ENCODE measurements at regions not wholly inside any gene's neighbourhood (a gene's known extent, or its start where the extent isn't known, plus 50 kb on each side); places are given as distances from the start of the nearest gene placed in this dataset.

DNA sequence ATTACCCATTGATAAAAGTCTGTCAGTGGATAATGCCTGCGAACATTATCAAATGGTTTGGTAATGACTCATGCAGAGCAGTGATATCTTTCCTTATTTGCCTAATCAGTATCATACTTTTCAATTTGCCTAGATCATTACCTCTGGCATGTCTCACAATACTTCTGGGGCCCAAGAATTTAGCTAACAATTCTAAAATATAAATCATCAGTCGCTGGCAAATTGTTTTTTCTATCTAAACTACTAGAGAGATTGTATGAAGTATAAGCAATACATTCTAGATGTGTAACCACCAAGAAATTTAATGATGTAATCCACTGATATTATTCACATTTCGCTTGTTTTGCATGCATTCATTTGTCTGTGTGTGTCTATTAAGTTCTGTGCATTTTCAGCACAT, 191.2 kb upstream of the CDH19 start:
- H3K4me3 ChIP-seq (ENCODE audit: low read length) = no peak overlapping the region
- no peak for ATAC-seq
- H3K27ac ChIP-seq (ENCODE audit: low read length) = no peak overlapping the region
- Mint-ChIP-seq H3K36me3 (no peaks in the 10 kb centered on the region), H3K9me3 (peaks cover 3 to 6% of the 10 kb centered on the region in 2 donors), H3K27me3 (ENCODE audit: low read depth in 2 of 2) (no peaks in the 10 kb centered on the region), H3K4me1 (no peaks in the 10 kb centered on the region), H3K4me3 (no peak overlapping the region), H3K27ac (no peak overlapping the region)
- intact Hi-C loops (cut with micrococcal nuclease) = no loop called here
- H3K36me3 ChIP-seq (ENCODE audit: control insufficient read depth, insufficient read depth, low read length) = no peaks in the 10 kb centered on the region
- WGBS (ENCODE audit: insufficient coverage) = 63% methylated on average over 2 of the region's 3 CpGs
- H3K27me3 ChIP-seq (ENCODE audit: control insufficient read depth, insufficient read depth, low read length) = no peaks in the 10 kb centered on the region
- no peak for DNase-seq
- no peaks in the 10 kb centered on the region for H3K9me3 ChIP-seq (ENCODE audit: control insufficient read depth, insufficient read depth, low read length)
- H3K4me1 ChIP-seq (ENCODE audit: control insufficient read depth, insufficient read depth, low read length) = no peaks in the 10 kb centered on the region
- TF ChIP-seq, protein P1, sequence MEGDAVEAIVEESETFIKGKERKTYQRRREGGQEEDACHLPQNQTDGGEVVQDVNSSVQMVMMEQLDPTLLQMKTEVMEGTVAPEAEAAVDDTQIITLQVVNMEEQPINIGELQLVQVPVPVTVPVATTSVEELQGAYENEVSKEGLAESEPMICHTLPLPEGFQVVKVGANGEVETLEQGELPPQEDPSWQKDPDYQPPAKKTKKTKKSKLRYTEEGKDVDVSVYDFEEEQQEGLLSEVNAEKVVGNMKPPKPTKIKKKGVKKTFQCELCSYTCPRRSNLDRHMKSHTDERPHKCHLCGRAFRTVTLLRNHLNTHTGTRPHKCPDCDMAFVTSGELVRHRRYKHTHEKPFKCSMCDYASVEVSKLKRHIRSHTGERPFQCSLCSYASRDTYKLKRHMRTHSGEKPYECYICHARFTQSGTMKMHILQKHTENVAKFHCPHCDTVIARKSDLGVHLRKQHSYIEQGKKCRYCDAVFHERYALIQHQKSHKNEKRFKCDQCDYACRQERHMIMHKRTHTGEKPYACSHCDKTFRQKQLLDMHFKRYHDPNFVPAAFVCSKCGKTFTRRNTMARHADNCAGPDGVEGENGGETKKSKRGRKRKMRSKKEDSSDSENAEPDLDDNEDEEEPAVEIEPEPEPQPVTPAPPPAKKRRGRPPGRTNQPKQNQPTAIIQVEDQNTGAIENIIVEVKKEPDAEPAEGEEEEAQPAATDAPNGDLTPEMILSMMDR (IDR thresholded peaks at IDR 0.05) = no peak

GRCh38 chr18:66792466-66792865, 188.6 kb upstream of the CDH19 start:
- Histone ChIP-seq H3K4me1 (ENCODE audit: control insufficient read depth, insufficient read depth, low read length) (no peaks in the 10 kb centered on the region), H3K4me3 (ENCODE audit: low read length) (no peak overlapping the region), H3K9me3 (ENCODE audit: control insufficient read depth, insufficient read depth, low read length) (no peaks in the 10 kb centered on the region), H3K27ac (ENCODE audit: low read length) (no peak overlapping the region), H3K36me3 (ENCODE audit: control insufficient read depth, insufficient read depth, low read length) (no peaks in the 10 kb centered on the region), H3K27me3 (ENCODE audit: control insufficient read depth, insufficient read depth, low read length) (no peaks in the 10 kb centered on the region)
- TF ChIP-seq, protein P1 (IDR thresholded peaks at IDR 0.05) = no peak
- H3K4me1 Mint-ChIP-seq = no peaks in the 10 kb centered on the region
- H3K36me3 Mint-ChIP-seq = no peaks in the 10 kb centered on the region
- intact Hi-C loops (cut with micrococcal nuclease) = no loop called here
- 75% methylated on average over 3 of the region's 3 CpGs for WGBS (ENCODE audit: insufficient coverage)
- DNase-seq (no peak), ATAC-seq (no peak)
- H3K27ac Mint-ChIP-seq = no peak overlapping the region
- no peaks in the 10 kb centered on the region for H3K27me3 Mint-ChIP-seq (ENCODE audit: low read depth in 2 of 2)
- peaks cover 0 to 6% of the 10 kb centered on the region in 2 donors for H3K9me3 Mint-ChIP-seq
- no peak overlapping the region for H3K4me3 Mint-ChIP-seq

GRCh38 chr18:66780609-66781008, 176.7 kb upstream of the CDH19 start:
- Histone ChIP-seq H3K4me3 (ENCODE audit: low read length) (no peak overlapping the region), H3K4me1 (ENCODE audit: control insufficient read depth, insufficient read depth, low read length) (no peaks in the 10 kb centered on the region), H3K27ac (ENCODE audit: low read length) (no peak overlapping the region), H3K36me3 (ENCODE audit: control insufficient read depth, insufficient read depth, low read length) (no peaks in the 10 kb centered on the region), H3K27me3 (ENCODE audit: control insufficient read depth, insufficient read depth, low read length) (no peaks in the 10 kb centered on the region), H3K9me3 (ENCODE audit: control insufficient read depth, insufficient read depth, low read length) (no peaks in the 10 kb centered on the region)
- intact Hi-C loops (cut with micrococcal nuclease) = no loop called here
- ATAC-seq (no peak), DNase-seq (no peak)
- TF ChIP-seq, protein P1 (IDR thresholded peaks at IDR 0.05) = no peak
- H3K27ac Mint-ChIP-seq = no peak overlapping the region
- H3K9me3 Mint-ChIP-seq = peaks cover 7 to 10% of the 10 kb centered on the region in 2 donors
- H3K4me3 Mint-ChIP-seq = no peak overlapping the region
- 60% methylated on average over 1 of the region's 2 CpGs for WGBS (ENCODE audit: insufficient coverage)
- no peaks in the 10 kb centered on the region for H3K27me3 Mint-ChIP-seq (ENCODE audit: low read depth in 2 of 2)
- H3K36me3 Mint-ChIP-seq = no peaks in the 10 kb centered on the region
- no peaks in the 10 kb centered on the region for H3K4me1 Mint-ChIP-seq

- no peaks in the 10 kb centered on the region for H3K4me1 ChIP-seq (ENCODE audit: control insufficient read depth, insufficient read depth, low read length)
- H3K9me3 Mint-ChIP-seq = peaks cover 7 to 9% of the 10 kb centered on the region in 2 donors
- TF ChIP-seq, protein P1 (IDR thresholded peaks at IDR 0.05) = no peak
- no peaks in the 10 kb centered on the region for H3K27me3 Mint-ChIP-seq (ENCODE audit: low read depth in 2 of 2)
- H3K9me3 ChIP-seq (ENCODE audit: control insufficient read depth, insufficient read depth, low read length) = no peaks in the 10 kb centered on the region
- no peaks in the 10 kb centered on the region for H3K4me1 Mint-ChIP-seq
- no peak overlapping the region for H3K4me3 ChIP-seq (ENCODE audit: low read length)
- DNase-seq = no peak
- intact Hi-C loops (cut with micrococcal nuclease) = no loop called here
- no peak overlapping the region for H3K27ac ChIP-seq (ENCODE audit: low read length)
- H3K27ac Mint-ChIP-seq = no peak overlapping the region
- no peak for ATAC-seq
- no peaks in the 10 kb centered on the region for H3K36me3 ChIP-seq (ENCODE audit: control insufficient read depth, insufficient read depth, low read length)
- WGBS (ENCODE audit: insufficient coverage) = 85% methylated on average over 3 of the region's 3 CpGs
- no peaks in the 10 kb centered on the region for H3K36me3 Mint-ChIP-seq
- no peak overlapping the region for H3K4me3 Mint-ChIP-seq
- no peaks in the 10 kb centered on the region for H3K27me3 ChIP-seq (ENCODE audit: control insufficient read depth, insufficient read depth, low read length)
These were observed 174.2 kb upstream of the CDH19 start for GRCh38 chr18:66778048-66778447.

Measured in natural killer cell (primary cell).